DMS114 treated with DMSO at 0.1 percent for 48 hours (cell line): ENCODE measurements at regions not wholly inside any gene's neighbourhood (a gene's known extent, or its start where the extent isn't known, plus 50 kb on each side); places are given as distances from the start of the nearest gene placed in this dataset.

Source experiments
- DNase-seq: peaks from one replicate; lab custom pipeline; 2025; ENCODE audit not compliant: unreplicated experiment; lab: John Stamatoyannopoulos, UW

GRCh38 chr5:73267766-73268435 is 94.9 kb downstream of the TMEM174 start:
- no peak for DNase-seq

GRCh38 chr5:73266925-73267765 is 94.2 kb downstream of the TMEM174 start:
- DNase-seq, result no peak

GRCh38 chr5:73266176-73266738 is 93.3 kb downstream of the TMEM174 start:
- no peak for DNase-seq

GRCh38 chr5:73265641-73266040 is 92.6 kb downstream of the TMEM174 start:
- no peak for DNase-seq

- DNase-seq, result no peak
Measured at GRCh38 chr5:73264631-73265030, 91.6 kb downstream of the TMEM174 start.

- no peak for DNase-seq
Measured at GRCh38 chr5:73263001-73263710, 90.2 kb downstream of the TMEM174 start.

GRCh38 chr5:73256862-73257261 is 83.9 kb downstream of the TMEM174 start:
- no peak for DNase-seq

- no peak for DNase-seq
Measured at GRCh38 chr5:73256462-73256861, 83.5 kb downstream of the TMEM174 start.

- DNase-seq, result no peak
Measured at GRCh38 chr5:73256012-73256411, 83.0 kb downstream of the TMEM174 start.

- DNase-seq, result no peak
Measured at GRCh38 chr5:73254642-73255041, 81.6 kb downstream of the TMEM174 start.

GRCh38 chr5:73253047-73253660 is 80.2 kb downstream of the TMEM174 start:
- DNase-seq, result no peak

GRCh38 chr5:73250645-73251044 is 77.7 kb downstream of the TMEM174 start:
- no peak for DNase-seq

- no peak for DNase-seq
Measured at GRCh38 chr5:73242735-73243134, 69.7 kb downstream of the TMEM174 start.

GRCh38 chr5:73238873-73239272 is 65.9 kb downstream of the TMEM174 start:
- no peak for DNase-seq

- DNase-seq, result no peak
Measured at GRCh38 chr5:73236541-73237128, 63.6 kb downstream of the TMEM174 start.

GRCh38 chr5:73234204-73234555 is 61.2 kb downstream of the TMEM174 start:
- no peak for DNase-seq

GRCh38 chr5:73233461-73234203 is 60.6 kb downstream of the TMEM174 start:
- no peak for DNase-seq

GRCh38 chr5:73233053-73233460 is 60.1 kb downstream of the TMEM174 start:
- DNase-seq, result no peak

- no peak for DNase-seq
Measured at GRCh38 chr5:73232266-73233041, 59.5 kb downstream of the TMEM174 start.
